ENCODE measurements at regions not wholly inside any gene's neighbourhood (a gene's known extent, or its start where the extent isn't known, plus 50 kb on each side); places are given as distances from the start of the nearest gene placed in this dataset.

- TF ChIP-seq CTCF (IDR thresholded peaks at IDR 0.05; ENCODE audit: borderline replicate concordance, extremely low read depth, low read length, poor library complexity, severe bottlenecking) = no peak
- TF ChIP-seq EZH2 (IDR thresholded peaks at IDR 0.05; ENCODE audit: borderline replicate concordance, low read depth, low read length, severe bottlenecking) = no peak
Observed at GRCh38 chr14:85060121-85060520, 469.8 kb upstream of the FLRT2 start.

Measured in DND-41 (cell line).